NCI-H1694 (cell line): ENCODE measurements at regions not wholly inside any gene's neighbourhood (a gene's known extent, or its start where the extent isn't known, plus 50 kb on each side); places are given as distances from the start of the nearest gene placed in this dataset.
"Not testable (repeated sequence)": the region's sequence is repeated elsewhere in the genome, so short reads cannot be mapped to it uniquely, and the experiment has no call there.

Experiments
- DNase-seq: peaks from one replicate; lab custom pipeline; 2025; lab: John Stamatoyannopoulos, UW

- not testable (repeated sequence) for DNase-seq
Measured at GRCh38 chr10:46749003-46749402, 162.2 kb upstream of the PTPN20 start.

GRCh38 chr10:46749470-46749869, 161.8 kb upstream of the PTPN20 start:
- not testable (repeated sequence) for DNase-seq

- not testable (repeated sequence) for DNase-seq
Measured at GRCh38 chr10:46753763-46754162, 157.5 kb upstream of the PTPN20 start.

DNA sequence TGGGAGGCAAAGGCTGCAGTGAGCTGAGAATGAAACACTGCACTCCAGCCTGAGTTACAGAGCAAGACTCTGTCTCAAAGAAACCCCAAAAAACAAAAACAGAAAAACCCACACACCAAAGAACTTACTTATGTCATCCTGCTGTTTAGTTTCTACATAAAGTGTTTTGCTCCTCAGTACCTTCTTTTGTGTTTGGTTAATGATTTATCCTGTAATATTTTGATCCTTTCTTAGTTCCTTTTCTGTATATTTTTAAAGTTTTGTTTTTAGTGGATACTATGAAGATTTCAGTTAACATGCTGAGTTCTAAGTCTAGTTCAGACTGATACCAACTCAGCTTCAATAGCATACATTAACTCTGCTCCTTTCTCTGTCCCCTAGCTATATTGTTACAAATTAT, 149.8 kb upstream of the PTPN20 start:
- not testable (repeated sequence) for DNase-seq

- DNase-seq: not testable (repeated sequence)
Measured at GRCh38 chr10:46768515-46769291, 142.5 kb upstream of the PTPN20 start.

DNA sequence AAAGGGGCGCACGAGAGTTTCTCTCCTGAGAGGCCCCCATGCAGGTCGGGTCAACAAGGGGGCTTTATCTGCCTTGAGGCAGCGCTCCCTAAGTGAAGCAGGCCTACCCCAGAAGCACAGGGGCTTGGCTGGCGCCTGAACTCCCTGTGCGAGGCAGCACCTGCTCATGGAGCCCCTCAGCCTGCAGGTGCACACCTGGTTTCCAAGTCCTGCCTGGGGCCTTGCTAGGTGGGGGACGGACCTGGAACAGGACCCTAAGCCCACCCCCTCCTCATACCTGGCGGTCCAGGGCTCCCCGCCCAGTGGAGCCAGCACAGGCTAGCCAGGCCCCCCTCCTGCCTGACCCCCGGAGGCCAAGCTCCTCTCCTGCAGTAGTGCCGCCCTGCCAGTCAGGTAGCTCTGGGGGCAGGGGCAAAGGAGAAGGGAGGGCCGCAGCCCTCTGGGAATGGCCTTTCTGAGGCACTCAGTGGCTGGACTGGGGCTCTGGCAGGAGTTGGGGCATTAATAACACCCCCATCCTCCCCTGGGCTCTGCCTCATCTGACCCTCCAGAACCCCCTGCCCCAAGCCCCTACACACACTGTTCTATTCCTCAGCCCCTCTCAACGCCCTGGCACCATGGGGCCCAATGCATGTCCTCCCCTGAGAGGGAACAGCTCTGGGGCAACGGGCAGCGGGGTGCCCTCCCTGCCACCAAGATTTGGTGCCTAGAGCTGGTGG, 137.9 kb upstream of the PTPN20 start:
- DNase-seq: not testable (repeated sequence)

DNA sequence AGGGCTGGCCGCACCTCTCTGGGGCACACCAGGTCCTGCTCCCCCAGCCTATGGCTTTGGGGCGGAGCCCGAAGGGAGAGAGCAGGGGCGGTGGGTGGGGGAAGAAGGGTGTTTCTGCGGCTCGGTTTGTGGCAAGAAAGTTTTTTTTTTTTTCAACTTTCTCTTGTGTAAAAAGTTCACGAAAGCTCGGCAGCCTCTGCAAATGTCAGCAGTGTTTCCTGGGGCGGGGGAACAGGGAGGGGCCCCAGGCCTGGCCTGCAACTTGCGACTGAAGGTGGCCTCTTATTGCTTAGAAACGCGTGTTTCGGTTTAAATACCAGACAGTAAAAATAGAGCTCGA, 137.4 kb upstream of the PTPN20 start:
- not testable (repeated sequence) for DNase-seq

DNA sequence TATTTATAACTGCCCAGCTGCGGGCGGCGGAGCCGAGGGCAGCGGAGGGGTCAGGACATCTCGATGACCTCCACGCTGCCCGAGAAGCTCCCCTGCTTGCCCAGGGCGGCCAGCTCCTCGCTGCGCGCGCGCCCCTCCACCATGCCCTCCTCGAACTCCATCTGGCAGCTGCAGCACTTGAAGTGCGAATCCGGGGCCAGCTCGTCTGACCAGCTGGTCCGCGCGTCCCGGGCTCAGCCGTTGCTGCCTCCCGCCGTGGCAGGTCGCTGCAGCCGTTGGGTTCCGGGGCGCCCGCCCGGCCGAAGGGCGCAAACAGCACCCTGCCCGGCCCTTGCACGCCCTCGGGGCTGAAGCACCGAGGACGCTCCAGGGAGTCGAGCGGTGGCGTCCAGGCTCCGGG, 136.9 kb upstream of the PTPN20 start:
- not testable (repeated sequence) for DNase-seq

GRCh38 chr10:46774945-46775667, 136.1 kb upstream of the PTPN20 start:
- not testable (repeated sequence) for DNase-seq

DNA sequence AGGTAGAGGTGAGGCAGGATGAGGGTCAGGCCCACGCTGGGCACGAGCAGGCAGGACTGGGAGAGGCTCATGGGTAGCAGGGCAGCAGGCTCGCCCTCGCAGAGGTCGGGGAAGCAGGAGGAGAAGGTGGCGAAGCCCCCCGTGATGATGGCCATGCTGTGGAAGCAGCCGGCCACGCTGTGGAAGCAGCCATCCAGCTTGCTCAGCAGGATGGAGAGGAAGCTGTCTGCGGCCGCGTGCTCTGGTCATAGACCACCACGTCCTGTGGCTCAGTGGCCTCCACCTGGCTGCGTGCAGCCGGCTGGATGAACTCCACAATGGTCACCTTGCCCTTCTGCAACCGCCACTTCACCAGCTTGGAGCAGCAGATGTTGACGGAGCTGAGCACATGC, 135.6 kb upstream of the PTPN20 start:
- not testable (repeated sequence) for DNase-seq

GRCh38 chr10:46779571-46779970, 131.7 kb upstream of the PTPN20 start:
- not testable (repeated sequence) for DNase-seq

GRCh38 chr10:46780164-46780563, 131.1 kb upstream of the PTPN20 start:
- not testable (repeated sequence) for DNase-seq

GRCh38 chr10:46781001-46781400, 130.2 kb upstream of the PTPN20 start:
- not testable (repeated sequence) for DNase-seq

DNA sequence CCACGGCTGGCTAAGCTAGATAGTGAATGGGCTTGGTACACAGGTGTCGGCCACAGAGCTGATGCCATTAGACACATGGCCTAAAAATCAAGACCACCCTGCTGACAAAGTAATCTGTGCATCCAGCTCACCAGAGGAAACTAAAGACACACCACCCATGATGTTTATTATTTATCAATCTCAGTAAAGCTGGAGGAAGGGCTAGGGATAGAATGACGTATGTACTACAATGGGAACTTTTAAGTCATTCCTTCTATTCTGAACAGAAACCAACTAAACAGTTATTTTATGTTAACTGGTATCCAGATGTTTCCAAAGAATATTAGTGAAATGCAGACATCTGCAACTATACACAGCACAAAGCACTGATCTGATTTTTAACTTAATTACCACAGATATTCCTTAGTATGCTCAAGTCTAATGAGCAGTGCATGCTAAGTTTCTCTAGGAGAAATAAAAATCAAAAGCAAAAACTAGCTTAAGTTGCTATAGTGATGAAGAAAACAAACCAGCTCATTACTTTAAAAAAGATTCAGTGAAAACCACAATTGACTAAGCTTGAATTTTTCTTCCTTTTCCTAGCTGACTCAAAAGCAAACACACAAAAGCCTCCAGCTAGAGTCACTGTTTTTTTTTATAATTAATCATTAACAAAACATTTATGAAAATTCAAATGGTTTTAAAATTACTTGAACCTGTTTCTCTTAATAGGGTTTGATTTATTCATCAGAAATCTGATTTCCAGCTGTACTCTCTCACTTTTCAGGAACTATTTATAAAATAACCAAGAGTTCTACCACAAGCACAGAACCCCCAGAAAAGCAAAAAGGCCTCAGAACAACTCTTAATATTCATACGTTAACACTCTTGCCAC, 129.0 kb upstream of the PTPN20 start:
- not testable (repeated sequence) for DNase-seq

GRCh38 chr10:46784665-46785064, 126.6 kb upstream of the PTPN20 start:
- not testable (repeated sequence) for DNase-seq

DNA sequence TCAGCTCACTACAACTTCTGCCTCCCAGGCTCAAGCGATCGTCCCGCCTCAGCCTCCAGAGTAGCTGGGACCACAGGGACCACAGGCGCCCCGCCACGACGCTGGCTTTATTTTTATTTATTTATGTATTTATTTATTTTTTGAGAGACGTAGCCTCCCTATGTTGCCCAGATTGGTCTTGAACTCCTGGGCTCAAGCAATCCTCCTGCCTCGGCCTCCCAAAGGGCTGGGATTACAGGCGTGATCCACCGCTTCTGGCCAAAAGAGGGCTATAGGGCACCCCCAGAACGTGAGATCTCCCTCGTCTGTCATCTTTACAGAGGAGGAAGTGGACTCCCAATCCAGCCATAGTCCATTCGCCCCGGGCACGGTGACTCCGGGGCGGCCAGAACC, 125.1 kb upstream of the PTPN20 start:
- not testable (repeated sequence) for DNase-seq

DNA sequence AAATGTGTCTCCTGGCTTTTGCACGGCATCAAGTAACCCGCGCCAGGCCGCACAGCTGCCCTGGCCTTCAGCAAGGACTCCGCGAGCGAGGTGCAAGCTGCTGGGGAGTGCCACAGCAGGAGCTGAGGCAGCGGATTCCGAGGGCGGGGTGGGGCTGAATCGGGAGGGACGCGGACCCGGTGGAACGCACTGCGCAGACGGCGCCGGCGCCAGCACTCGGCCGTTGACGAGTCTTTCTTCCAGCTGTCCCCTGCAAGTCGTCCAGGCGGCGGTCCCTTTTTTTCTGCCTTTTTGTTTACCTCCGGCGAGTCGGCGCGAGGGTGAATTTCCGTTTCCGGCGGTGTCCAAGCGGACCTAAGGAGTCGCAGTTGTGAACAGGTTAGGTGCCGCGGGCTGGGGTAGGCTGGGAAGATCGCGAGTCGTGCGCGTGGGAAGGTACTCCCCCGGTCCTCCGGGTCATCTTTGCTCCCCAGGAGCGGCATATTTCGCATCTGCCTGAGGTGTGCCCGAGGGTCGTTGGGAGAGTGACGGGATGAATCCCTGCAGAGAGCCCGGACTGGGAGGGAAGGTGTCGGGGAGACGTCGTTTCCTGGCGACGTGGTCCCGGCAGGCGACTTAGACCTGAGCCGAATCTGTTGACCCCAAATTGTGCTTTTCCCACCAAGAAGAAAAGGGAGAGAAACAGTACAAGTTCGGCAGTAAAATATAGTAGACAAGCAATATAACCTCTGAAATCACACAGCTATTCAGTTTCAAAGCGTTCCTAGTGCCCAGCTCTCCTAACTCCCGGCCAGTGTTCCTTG, 124.5 kb upstream of the PTPN20 start:
- DNase-seq: peak; percentile 49

DNA sequence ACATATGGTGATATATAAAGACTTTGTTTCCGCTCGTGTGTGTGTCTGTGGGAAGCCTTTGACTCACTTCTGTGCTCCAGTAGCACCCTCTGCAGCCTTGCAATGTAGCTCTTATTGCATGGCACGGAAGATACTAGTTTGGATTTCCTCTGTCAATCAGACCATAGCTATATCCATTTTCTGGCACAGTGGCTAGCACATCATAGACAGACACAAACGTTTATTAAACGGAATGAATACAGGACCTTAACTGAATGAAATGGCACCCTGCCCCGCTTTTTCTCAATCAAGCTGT, 124.0 kb upstream of the PTPN20 start:
- DNase-seq: peak; percentile 19

GRCh38 chr10:46792657-46793357, 118.4 kb upstream of the PTPN20 start:
- not testable (repeated sequence) for DNase-seq

DNA sequence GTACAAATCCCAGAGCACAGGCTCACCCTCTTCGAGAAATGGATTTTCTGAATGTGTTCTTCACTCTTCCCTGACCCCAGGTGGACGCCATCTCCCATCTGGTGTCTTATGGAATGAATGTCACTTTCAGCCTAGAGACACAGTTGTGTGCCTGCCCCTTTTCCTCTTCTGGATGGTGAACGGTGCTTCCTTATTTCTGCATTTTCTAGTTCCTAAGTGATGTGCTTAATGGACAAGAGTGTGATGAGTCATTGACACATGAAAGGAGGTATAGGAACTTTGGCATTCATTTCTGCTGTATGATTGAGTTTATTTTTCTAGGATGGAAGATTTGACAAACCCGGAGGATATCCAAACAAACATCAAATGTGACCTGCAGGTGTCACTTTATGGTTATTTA, 114.9 kb upstream of the PTPN20 start:
- not testable (repeated sequence) for DNase-seq
